Iris pigment epithelial cell (primary cell): ENCODE measurements at regions not wholly inside any gene's neighbourhood (a gene's known extent, or its start where the extent isn't known, plus 50 kb on each side); places are given as distances from the start of the nearest gene placed in this dataset.

Source experiments
- DNase-seq: peaks from one replicate; pipeline ENCODE4 v3.0.0-alpha.2; 2011; ENCODE audit warnings: low read depth

- no peak for DNase-seq
These were observed 119.6 kb upstream of the SMAD3 start for GRCh38 chr15:66945842-66946241.

DNA sequence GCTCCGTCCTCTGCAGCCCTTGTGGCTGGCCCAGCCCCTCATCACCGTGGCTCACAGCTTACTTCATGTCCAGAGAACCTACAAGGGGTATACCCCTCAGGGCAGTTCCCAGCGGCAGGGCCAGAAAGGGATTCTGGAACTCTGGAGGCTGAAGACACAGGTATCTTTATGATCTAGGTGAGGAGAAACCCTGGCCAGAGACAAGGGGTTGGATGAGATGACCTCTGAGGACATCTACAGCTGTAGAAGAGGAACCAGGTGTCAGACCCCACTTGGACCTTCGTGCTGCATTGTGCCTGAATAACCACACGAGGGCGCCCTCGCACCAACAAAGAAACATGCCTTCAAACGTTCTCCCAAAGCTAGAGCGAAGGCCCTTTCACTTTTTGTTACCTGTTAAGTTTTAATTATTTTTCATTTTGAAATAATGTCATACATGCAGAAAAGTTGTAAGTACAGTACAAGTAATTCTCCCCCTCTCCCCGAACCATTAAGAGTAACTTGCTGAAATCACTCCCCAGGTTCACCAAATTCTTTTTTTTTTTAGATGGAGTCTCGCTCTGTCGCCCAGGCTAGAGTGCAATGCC is 118.7 kb upstream of the SMAD3 start:
- DNase-seq: peak; percentile 63

- peak; percentile 78 for DNase-seq
These were observed 117.9 kb upstream of the SMAD3 start for GRCh38 chr15:66947471-66947870.

GRCh38 chr15:66948294-66948693 is 117.1 kb upstream of the SMAD3 start:
- no peak for DNase-seq

DNA sequence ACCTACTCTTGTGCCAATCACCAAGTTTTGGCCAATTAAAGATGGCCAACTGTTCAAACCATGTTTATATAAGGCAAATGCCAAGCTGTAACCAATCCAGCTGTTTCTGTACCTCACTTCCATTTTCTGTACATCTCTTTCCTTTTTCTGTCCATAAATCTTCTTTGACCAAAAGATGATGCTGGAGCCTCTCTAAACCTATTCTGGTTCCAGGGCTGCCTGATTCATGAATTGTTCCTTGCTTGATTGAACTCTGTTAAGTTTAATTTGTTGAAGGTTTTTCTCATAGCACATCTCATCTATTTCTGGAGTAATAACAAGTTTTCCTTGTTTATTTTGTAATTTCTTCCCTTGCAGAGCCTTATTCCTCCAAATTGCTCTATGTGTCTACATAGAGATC is 115.3 kb upstream of the SMAD3 start:
- no peak for DNase-seq

DNA sequence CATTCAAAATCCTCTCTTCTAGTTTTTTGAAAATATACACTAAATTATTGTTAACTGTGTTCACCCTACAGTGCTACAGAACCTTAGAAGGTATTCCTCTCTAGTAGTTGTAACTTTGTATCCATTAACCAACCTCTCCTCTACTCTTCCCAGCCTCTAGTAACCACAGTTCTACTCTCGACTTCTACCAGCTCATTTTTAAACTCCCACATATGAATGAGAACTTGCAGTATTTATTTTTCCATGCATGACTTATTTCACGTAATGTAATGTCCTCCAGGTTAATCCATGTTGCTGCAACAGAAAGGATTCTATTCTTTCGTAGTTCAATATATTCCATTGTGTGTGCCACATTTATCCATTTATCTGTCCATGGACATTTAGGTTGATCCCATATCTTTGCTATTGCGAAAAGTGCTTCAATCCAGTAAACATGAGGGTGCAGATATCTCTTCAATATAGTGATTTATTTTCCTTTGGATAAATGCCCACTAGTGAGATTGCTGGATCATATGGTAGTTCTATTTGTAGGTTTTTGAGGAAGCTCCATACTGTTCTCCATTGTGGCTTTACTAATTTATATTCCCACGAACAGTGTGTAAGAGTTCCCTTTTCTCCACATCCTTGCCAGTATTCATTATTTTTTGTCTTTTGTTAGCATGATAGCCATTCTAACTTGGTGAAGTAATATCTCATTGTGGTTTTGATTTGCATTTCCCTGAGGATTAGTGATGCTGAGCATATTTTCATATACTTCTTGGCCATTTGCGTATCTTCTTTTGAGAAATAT is 113.7 kb upstream of the SMAD3 start:
- DNase-seq: peak; percentile 43

DNA sequence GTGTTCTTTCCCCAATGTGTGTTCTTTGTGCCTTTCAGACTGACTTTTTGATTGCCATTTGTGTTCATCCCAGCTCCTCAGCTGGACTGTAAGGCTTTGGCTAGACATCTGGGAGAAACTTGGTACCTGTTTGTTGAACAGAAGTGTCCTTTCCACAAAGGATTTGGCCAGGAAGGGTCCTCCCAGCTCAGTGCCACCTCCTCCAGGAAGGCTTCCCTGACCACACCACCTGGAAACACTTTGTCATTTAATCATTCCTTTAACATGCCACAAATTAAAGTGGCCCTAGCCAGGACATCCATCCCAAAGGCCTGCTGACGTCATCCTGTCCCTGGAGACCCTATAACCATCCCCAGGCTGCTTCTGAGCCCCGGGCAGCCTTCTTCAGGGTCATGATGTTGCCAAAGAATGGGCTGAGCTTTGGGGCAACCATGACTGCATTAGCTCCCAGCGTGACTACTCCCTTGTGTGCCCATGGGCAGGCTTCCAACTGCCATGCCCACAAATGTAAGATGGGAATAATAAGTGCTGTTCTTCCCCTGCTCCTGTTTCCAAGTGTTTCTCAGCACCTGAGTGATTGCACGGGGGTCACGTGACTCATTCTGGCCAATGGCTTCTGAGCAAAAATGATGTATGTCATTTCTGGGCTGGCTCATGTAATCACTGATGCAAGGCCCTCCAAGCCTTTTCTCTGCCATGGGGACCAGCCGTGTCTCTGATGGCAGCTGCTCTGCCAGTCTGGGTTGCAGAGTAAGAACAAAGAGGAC is 112.5 kb upstream of the SMAD3 start:
- DNase-seq: no peak

- DNase-seq: no peak
These were observed 111.7 kb upstream of the SMAD3 start for GRCh38 chr15:66953523-66954229.

DNA sequence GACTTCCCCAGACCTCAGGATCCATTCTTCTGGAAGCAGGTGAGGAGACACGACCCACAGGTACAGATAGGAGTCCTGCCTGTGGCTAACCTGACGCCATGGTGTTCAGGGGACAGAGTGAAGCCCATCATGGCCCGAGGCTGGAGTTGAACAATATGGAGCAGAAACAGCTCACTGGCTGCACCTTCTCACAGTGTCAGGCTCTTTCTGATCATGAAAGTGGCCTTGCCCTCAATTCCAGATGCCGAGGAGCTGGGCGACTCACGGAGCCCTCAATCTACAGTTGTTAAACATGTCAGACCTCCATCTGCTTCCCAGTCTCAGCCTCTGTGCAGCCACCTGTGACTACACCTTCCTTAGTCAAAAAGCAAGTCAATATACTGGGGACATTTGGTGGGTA is 110.8 kb upstream of the SMAD3 start:
- no peak for DNase-seq

- no peak for DNase-seq
These were observed 110.3 kb upstream of the SMAD3 start for GRCh38 chr15:66955001-66955516.

DNA sequence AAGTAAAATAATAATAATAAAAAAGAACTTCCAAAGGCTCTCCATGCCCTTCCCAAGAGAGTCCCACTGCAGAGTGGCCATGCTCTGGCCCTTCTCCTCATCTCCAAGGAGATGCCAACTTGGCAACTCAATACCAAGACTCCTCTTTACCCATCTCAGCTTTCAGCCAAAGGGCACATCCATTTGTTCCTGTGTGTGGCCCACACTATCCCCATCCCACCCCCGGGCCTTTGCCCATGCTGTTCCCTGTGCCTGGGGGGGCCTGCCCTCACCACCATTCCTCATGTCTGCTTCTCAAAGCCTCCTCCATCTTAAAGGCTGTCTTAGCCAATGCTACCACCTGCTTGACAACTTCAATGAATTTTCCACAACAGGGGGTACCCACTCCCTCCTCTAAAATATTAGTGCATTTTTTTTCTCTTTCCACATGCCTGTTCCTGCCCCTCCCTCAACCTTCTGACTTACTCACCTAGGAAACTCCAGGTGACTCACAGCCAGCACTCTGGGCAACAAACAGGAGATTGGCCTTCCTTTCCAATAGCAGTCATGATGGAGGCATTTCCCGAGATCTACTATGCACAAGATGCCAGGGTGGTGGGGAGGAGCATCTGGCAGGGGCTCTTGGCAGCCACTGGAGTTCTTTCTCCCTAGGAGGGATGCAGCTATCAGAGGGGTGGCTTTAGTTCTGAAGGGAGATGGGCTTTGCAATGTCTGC is 109.4 kb upstream of the SMAD3 start:
- DNase-seq: peak; percentile 72

- DNase-seq: no peak
These were observed 108.6 kb upstream of the SMAD3 start for GRCh38 chr15:66956672-66957430.

DNA sequence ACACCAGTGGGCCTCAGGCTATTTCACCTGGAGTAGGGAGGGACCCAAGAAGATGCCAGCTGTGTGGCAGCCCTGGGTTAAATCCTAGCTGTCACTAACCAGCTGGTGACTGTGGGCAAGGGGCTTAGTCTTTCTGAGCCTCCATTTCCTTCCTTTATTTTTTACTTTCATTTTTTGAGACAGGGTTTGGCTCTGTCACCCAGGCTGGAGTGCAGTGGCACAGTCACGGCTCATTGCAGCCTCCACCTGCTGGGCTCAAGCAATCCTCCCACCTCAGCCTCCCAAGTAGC is 108.0 kb upstream of the SMAD3 start:
- no peak for DNase-seq

GRCh38 chr15:66959066-66959465 is 106.3 kb upstream of the SMAD3 start:
- no peak for DNase-seq

DNA sequence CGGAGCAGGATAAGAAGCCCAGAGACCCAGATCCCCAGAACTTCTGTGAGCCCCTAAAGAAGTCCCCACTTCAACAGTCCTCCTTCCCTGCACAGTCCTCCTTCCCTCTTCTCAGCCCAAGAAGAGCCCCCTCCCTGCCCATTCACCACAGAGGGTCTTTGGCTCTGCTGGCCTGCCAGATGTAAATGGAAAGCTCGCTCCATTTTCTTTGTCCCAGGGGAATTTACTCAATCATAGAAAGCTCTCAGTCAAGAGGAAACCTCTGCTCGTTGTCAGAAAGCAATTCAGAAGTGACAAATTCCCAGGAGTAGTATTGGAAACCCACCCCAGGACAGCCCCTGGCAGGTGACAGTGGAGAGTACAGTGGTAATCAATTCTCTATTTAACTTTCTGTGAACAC is 105.5 kb upstream of the SMAD3 start:
- no peak for DNase-seq

DNA sequence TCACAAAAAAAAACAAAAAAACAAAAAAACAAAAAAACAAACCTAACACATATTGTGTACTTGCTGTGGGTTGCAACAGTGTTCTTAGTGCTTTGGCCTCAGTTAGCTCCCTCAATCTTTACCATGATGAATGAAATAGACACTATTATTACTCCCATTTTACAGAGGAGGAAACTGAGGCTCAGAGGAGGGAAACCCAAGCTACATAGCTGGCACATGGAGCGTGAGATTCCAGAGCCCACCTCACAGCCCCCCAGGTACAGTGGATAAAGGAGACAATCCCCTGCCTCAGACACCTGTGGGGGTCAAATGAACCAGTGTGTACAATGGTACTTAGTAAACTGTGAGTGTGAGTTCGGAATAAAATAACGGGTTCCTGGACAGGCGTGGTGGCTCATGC is 104.9 kb upstream of the SMAD3 start:
- no peak for DNase-seq

DNA sequence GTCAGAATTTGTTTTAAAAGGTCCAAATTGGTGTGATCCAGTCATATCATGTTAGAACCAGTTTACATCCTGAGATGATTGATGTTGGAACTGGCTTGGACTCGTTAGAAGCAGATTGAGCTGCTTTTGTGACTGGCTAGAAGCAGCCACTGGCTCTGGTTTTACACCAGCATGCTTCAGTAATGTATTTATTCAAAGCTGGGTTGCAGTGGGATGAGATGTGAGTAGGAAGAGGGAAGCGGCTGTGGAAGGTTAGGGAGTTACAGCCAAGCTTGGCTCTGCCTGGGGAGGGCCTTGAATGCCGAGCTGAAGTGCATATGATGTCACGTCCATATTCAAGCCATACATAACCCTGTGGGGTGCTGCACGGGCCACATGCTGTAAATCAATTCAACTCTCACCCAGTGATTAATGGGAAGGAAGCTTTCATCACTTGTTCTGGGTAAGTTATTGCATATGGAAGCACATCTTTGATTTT is 104.0 kb upstream of the SMAD3 start:
- DNase-seq: no peak

DNA sequence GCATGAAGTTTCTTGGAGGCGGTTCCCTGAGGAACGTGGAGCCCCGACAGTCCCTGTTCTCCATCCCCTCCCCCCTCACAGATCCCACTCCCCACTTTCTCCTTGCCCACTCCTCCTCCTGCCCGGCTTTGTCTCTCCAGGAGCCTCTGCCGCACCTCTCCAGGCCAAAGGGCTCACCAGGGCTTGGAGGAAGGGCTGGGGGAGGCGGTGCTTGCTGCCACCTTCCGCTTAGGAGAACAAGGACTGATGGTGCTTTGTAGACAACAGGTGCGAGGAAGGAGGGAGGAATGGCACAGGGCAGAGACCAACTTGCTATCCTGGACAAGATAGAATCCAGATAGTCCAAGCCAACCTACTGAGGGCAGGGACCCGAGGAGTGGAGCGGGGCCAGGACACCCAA is 103.5 kb upstream of the SMAD3 start:
- DNase-seq: no peak

- DNase-seq: no peak
These were observed 102.9 kb upstream of the SMAD3 start for GRCh38 chr15:66962522-66962921.

GRCh38 chr15:66963084-66963483 is 102.3 kb upstream of the SMAD3 start:
- DNase-seq: no peak

DNA sequence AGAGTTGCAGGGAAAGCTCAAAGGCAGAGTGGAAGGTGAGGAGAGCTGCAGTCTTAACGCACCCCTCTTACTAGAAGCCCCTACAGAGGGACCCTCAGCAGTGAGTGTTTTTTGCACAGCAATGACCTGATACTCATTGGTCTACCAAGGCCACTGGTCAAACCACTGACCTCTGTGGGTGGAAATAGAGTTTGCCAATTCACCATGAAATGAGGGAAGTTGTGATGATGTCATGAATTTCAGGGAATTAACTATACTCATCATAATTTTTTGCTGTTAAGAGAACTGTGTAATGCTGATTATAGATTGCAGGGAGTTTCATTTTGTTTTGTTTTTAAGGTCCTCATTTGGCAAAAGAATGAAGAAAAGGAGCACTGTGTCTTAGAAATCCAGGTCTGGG is 101.7 kb upstream of the SMAD3 start:
- peak; percentile 42 for DNase-seq
